OCI-M1 (cell line): ENCODE measurements at regions not wholly inside any gene's neighbourhood (a gene's known extent, or its start where the extent isn't known, plus 50 kb on each side); places are given as distances from the start of the nearest gene placed in this dataset.
A peak's percentile ranks its signal among the peaks of the same experiment; 100 is the strongest.

ENCODE experiments used
- DNase-seq: peaks from one replicate; lab custom pipeline; 2025; lab: John Stamatoyannopoulos, UW

DNA sequence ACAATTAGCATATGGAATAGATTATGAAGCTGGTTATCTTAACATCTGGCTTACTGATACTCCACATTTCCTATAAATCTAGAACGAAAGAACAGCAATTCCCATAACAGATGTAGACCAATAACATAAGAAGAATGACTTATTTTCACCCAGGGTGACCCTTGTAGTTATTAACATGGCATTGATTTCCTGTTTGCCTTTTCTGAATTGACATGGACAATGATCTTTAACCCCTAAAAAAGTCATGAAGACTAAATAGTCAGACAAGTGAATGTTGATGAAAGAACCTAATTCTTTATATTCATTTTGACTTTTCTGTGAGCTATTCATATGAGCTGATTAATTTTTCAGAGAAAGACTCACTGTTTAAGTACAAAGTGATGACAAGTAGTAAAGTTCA, 175.3 kb upstream of the CD180 start:
- DNase-seq, result no peak

DNA sequence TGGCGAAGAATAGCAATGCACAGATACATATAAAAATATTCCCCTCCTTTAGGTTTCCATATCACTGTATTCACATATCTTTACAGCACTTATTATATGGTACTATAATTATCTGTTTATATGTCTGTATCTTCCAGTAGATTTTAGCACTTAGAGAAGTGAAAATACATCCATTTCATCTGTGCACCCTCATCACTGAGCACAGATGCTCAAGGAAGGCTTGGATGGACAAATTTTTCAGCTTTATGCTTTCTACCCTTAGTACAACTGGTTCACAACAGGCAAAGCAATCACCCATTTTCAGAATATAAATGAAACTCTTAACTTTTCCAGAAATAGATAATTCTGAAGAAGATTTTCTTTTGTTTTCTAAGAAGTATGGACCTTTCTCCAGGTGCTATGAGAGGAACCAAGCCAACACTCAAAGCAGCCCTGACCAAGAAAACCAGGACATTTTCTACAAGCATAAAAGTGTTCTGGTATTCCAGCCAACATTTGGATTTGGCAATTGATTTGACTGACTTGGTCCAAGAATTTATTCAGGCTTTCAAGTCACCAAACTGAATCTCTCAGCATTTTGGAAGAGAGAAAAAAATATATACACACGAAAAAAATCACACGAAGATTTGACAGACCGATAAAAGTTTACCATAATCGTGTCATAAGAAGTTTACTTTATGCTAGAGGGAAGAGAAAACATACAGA, 170.2 kb upstream of the CD180 start:
- DNase-seq, result no peak

DNA sequence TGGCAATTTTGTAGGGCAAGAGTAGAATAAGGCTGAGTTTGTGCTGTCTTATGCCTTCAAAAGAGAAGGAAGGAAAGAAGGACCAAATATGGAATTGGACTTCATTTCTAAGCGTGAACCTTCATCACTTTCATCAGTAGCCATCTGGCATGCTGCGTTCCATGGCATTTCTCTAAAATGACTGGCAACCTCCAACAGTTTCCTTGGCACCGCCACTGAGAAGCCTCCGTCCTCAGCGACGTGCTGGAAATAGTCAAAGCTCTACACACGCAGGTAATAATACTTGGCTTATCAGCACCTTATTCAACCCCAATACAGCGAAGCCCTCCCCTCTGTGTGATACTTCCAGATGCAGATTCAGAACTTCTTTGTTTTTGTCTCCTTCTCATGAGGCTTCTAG, 169.7 kb upstream of the CD180 start:
- no peak for DNase-seq

DNA sequence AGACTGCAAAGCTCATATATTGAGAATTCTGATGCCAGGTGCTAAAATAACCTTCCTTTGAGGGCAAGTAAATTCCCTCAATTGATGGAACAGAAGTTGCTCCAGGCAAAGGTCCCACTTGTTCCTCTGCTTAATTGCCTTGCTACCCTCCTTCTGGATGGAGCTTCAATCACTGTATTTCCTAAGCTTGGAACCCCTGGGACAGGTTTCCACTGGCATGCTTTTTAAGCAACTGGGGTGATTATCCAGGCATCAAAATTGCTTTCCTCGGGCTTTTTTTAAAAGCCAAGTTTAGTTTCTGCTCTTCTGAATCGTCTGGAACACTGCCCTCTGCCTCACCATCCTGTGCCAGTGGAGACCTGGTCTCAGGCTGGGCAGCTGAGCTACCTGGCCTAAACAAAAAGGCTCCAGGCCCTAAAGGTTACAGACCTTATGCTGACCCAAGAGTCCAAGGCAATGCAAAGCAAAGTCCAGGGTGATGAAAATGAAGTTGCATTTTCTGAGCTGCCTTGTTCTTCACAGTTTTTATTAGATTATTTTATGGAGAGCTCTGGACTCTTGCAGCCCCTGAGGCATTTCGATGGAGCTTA, 167.9 kb upstream of the CD180 start:
- no peak for DNase-seq

DNA sequence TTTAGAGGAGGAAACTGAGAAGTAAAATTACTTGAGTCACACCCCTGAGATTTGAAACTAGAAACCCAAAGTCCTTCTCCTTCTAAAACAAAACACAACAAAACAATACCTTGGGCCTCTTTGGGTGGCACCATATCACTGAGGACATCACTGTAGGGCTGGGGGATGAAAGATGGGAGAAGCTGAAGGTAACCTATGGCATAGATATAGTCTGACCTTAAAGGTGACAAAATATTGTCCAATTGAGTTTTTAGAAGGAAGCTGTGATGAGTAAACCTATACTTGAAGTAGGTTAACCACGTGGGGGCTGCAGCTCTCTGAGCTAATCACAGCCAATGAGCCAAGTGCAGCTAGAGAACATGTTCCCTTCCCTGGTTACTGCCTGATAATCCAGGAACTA, 167.4 kb upstream of the CD180 start:
- no peak for DNase-seq

DNA sequence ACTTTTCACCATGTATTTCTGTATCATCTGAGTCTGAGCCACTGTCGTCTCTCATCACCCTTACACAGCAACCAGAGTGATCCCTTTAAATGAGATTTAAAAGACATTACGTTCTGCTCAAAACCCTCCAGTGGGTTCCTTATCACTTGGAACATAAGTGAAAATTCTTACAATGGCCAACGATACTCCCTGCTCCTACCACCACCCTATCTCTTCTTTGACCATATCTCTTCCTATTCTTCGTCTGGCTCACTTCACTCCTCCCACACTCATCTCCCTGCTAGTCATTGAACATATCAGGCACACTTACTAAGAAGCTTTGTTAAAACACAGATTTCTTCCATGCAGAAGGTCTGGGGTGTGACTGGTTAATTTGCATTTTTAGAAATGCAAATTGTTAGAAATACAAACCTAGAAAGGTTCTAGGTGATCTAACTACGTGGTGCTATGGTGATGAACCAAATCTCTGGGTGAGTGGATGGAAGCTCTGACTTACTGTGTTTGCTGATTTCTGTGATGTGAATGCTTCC, 166.6 kb upstream of the CD180 start:
- DNase-seq, result peak; percentile 93

DNA sequence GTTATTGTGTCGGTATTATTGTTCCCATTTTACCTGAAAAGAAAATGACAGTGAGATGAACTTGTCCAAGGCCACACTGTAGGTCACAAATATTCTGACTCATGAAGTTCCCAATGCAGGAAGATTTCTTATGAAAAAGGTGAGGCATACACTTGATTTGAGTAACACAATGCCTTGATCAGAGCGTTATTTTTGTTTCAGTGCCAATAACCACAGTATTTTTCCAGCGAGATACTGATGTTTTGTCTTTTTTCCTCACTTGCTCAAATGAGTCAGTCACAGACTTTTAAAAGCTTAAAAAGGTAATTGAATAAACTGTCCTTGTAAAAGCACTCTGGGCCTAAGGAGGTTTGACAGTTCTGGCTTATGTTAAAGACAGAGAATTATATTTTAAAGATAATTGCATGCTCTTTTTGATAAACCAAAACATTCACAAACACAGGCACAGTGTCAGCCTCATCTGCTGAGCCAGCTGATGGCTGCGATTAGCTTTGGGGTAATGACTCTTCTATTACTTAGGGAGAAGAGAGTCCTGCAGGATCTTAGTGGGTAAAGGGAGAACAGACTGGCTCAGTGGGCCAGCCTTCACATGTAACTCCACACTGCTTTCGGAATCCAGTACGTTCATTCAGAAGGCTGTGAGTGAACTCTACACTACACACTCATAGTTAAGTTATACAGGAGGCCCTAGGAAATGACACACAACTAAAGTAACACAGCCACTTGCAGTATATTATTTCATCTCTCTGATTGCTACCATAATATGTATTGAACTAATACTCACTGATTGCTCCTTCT, 165.5 kb upstream of the CD180 start:
- no peak for DNase-seq

DNA sequence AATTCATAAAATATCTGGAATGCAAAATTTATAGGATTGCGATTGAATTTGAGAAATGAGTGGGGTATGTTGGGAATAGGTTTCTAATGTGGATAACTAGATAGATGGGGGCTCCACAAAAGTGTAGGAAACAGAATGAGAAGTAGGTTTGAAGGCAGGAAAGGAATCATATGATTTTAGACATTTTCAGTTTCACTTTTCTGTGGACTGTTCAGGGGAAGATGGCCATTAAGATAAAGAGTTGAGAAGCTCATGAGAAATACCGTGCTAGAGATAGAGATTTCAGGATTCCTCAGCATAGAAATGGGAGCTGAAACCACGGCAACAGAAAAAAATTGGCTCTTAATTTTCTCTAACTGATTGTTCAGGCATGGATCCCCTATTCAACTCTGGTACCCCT, 163.4 kb upstream of the CD180 start:
- DNase-seq, result peak; percentile 79

DNA sequence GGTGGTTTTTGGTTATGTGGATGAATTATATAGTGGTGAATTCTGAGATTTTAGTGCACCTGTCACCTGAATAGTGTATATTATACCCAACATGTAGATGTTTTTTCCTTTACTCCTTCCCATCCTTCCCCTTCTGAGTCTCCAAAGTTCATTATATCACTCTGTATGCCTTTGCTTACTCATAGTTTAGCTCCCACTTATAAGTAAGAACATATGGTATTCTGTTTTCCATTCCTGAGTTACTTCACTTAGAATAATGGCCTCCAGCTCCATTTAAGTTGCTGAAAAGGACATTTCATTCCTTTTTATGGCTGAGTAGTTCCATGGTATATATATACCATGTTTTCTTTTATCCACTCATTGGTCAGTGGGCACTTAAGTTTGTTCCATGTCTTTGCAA, 161.6 kb upstream of the CD180 start:
- no peak for DNase-seq

DNA sequence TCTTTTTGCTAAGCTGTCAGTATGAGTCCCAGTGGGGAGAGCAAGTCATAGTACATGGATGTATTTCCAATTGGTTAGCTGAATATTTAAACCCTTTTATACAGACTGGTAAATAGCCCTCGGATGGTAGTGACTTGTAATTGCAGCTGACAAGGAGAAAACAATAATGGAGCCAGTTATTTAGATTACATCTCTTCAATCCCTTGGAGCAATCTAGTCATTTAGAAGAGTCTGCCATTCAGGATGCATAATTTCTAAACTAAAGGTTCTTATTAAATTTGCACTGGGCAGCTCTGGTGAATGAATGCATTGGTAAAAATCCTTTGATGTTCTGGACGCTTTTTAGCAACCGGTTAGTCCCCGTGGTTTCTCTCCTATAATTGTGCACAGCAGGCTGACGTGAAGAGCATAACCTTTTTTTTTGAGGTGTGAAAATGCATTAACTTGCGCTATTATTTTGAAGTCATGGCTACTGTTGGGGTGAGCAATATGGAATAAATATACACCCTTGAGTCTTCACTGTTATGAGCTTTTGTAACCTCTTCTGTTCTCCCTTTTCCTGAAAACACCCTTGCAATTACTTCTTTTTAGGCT, 158.6 kb upstream of the CD180 start:
- DNase-seq, result no peak

DNA sequence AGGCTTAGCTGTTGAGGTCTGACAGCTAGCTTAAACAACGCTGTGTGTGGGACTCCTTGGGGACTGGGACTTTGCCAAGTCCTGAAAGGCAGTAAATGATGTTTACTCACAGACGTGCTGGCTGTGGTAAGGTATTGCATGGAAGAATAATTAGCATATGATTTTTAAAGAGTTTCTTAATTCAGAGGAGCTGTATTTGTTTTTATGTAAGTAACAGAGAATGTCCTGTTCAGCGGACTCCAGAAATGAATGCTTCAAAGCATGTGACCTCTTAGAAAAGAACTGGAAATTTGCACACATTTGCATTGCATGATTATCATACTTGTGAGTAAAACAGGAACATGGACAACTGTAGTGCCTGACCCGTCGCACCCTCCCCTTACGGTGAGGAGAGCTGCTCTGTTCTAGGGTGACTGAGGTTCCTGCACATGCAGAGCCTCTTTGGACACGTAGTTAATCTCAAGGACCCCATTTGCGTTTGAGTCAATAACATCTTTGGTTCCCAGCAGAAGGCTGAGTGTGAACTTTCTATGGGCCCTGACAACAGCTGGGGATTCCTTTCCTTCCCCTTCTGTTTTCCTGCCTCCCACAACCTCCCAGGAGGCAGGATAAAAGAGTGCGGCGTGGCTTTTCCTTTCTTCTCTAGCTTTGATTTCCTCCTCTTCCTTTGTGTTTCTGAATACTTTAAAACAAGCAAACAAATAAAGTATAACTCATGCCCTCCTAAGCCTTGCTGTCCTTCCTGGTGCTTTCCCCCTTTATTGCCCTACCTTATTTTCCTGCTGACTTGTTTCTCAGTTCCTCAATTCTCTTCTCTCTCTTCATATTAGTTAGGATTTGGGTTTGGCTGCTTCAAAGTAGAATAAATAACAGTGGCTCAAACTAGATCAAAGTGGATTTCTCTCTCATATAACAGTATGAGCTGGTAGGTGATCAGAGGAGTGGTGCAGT, 157.2 kb upstream of the CD180 start:
- DNase-seq, result no peak

DNA sequence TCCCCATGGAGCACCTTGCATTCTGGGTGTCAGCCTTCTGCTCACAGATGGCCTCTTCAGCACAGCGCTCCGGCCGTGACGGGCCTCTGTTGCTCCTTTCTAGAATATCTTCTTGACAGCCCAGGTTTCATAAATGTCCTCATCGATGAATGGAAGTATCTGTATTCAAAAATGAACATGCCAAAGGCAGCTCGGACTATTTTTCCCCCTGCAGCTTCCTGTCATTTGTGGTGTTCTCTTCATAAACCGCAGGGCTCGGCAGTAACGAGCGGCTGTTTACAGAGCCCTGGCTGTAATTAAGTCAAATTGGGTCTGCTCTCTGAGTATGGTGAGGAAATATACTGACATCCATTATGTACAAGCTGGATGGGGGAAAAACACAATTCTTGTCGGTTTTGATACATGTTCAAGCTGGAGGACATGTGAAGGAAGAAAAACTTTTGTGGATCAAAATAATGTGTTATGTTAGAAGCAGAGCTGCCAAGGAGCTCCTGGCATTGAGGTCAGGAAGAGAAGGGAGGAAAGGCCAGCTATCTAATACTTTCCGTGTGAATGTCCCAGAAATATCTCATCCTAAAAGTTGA, 154.1 kb upstream of the CD180 start:
- peak; percentile 34 for DNase-seq

DNA sequence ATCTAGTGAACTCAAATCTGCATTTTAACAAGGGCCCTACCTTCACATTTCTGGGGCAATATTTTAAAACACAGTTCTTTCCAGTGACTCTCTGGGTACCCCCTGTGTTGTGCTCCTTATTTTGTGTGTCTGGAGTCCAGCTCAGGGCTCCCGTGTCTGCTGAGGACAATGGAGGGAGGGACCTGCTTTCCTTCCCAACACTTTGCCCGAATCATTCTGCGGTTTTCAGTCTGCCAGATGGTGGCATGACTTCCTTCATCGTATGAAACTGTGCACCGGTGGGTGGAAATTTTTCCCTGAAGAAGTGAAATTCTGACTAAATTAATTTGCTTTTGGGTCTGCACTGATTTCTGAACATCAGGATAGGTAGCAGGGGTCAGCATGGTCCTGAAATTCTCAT, 153.6 kb upstream of the CD180 start:
- DNase-seq, result peak; percentile 35

DNA sequence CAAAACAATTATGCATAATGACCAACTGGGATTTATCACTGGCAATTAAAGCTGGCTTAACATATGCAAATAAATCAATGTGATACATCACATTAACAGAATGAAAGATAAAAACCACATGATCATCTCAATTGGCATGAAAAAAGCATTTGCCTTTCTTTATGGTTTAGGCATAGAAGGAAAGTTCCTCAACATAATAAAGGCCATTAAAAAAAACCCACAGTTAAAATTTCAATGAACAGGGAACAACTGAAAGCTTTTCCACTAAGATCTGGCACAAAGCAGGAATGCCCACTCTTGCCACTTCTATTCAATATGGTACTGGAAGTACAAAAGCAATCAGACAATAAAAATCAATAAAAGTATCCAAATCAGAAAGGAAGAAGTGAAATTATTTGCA, 151.2 kb upstream of the CD180 start:
- DNase-seq, result no peak

DNA sequence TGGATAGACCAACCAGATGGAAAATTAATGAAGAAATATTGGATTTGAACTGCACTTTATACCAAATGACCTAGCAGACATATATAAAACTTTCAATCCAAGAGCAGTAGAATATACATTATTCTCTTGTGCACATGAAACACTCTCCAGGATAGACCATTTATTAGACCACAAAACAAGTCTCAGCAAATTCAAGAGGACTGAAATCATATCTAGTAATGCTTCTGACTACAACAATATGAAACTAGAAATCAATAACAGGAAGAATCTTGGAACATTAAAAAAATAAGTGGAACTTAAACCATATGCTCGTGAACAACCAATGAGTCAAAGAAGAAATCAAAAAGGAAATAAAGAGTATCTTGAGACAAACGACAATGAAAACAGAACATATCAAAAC, 150.0 kb upstream of the CD180 start:
- DNase-seq, result no peak

DNA sequence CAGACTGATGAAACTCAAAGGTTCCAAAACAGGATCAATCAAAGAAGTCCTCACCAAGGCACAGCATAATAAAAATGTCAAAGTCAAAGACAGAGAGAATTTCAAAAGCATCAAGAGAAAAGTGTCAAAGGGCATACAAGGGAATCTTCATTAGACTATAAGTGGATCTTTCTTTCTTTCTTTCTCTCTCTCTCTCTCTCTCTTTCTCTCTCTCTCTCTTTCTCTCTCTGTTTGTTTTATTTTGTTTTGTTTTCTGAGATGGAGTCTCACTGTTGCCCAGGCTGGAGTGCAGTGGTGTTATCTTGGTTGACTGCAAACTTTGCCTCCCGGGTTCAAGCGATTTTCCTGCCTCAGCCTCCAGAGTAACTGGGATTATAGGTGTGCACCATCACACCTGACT, 148.3 kb upstream of the CD180 start:
- no peak for DNase-seq

DNA sequence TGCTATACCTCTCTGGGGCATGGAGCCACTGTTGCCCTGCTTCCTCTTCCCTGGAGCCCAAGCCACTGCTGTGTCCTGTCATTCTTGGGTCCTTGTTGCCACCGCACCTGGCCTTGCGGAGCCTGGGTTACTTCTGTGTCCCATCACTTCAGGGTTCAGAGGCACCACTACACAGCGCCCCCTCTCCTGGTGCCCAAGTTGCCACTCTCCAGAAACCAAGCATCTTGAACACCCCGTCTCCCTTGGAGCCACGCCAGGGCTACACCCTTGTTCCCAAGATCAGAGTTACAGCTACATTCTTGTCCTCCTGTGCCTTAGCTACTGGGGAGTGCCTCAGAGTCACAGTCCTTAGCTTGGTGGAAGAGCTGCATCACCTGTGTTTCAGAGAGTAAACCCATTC, 147.2 kb upstream of the CD180 start:
- DNase-seq, result no peak

DNA sequence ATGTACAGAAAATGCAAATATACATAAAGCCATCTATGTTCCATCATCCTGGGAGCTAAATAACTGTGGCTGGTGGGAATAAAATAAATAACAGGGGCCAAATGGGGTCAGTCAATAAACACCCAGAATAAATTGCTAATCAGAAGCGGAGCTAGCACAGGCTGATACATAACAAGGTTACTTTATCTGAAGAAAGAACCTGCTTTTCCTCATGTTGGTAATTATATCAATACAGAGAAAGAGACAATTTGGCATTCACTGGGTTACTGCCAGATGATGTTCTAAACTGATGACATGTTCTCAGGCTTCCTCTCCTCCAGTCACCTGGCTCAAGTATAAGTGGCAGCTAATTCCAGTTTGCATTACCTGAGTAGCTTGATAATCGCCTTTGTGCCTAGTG, 144.9 kb upstream of the CD180 start:
- DNase-seq, result no peak

DNA sequence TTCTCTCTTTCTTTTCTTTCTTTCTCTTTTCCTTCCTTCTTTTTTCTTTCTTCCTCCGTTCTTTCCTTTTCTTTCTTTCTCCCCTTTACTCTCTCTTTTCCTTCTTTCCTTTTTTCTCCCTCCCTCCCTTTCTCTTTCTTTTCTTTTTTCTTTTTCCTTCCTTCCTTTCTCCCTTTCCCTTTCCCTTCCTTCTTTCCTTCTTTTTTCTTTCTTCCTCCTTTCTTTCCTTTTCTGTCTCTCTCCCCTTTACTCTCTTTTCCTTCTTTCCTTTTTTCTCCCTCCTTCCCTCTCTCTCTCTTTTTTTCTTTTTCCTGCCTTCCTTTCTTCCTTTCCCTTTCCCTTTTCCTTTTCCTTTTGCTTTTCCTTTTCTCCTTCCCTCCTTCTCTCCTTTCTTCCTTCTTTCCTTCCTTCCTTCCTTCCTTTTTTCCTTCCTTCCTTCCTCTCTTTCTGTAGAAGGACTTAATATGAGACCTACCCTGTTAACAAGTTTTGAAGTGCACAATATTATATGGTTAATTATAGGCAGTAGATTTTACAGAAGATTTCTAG, 142.7 kb upstream of the CD180 start:
- DNase-seq, result no peak

DNA sequence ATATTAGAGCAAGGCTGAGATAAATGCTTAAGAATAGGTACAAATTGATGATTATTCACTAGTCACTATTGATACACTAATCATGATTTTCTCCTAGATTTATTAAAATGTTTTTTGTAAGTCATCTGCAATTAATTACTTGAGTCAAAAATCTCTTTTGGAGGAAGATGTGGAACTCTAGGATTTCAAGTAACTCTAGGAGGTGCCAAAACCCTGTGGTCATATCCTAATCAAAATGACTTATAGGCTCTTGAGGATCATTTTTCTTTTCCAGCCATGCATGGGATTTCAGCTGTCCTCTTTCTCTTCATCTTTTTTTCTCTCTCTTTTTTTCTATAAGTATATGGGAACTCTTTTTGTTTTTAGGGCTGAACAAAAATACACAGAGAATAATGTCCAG, 141.8 kb upstream of the CD180 start:
- no peak for DNase-seq

DNA sequence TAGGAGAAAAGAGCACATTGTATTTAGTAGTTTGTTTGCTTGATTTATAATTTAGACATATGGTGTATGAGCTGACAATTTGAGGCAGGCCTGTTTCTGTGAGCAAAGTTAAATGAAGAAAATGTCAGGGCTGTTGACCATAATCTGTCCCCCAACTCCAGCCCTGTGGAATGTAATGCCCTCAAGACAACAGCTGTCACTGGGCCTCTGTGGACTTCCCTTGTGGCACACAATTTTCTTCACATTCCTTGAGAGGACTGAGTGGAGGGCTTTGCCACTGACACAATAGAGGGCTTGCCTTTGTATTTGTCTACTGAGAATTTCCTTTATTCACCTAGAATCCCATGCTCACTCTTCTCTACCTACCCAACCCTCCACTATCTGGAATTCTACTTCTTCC, 141.2 kb upstream of the CD180 start:
- no peak for DNase-seq
